H54 (cell line): ENCODE measurements at regions not wholly inside any gene's neighbourhood (a gene's known extent, or its start where the extent isn't known, plus 50 kb on each side); places are given as distances from the start of the nearest gene placed in this dataset.

Experiments used
- DNase-seq: peaks from one replicate; pipeline ENCODE4 v3.0.0; 2011; ENCODE audit warnings: low spot score, mixed read lengths; ENCODE audit not compliant: insufficient read length
- FAIRE-seq: peaks from 3 replicates; lab custom pipeline; 2011; peaks lifted over from hg19 to GRCh38; lab: Jason Lieb, UNC
- POLR2A ChIP-seq: IDR thresholded peaks from 2 replicates; pipeline ENCODE4 v1.6.1; 2011; ENCODE audit warnings: low read depth, mild to moderate bottlenecking, low read length

DNA sequence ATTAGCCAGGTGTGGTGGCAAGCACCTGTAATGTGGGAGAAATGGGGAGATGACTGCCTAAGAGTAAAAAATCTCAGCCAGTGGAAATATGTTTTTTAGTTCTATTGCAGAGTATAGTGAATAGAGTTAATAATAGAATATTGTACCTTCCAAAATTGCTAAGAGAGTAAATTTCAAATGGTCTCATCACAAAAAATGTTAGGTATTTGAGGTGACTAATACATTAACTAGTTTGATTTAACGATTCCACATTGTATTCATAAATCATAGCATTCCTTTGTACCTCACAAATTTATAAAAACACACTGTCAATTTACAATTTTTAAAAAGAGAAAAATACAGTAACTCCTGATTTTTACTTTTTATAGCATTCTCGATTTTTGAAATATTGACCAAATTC is 681.5 kb upstream of the EPHA5 start:
- DNase-seq (no peak), FAIRE-seq (no peak)
- TF ChIP-seq POLR2A: no peak

DNA sequence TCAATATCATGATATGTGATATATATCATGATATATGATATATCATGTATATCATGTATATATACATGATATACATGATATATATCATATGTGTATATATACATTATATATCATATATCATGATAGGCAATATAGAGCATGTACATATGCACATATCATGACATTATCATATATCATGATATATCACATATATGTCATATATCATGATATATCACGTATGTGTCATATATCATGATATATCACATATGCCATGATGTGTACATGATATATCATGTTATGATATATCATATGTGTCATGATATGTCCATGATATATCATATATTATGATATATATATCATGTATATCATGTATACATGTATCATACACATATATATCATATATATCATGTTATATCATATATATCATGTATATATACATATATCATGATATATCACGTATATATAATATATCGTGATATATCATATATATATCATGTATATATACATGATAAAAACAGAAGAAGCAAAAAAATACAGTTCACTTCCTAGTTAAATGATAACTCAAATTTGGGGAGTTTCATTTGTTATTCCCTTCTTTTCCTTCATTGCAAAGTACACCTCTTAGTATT is 670.1 kb upstream of the EPHA5 start:
- TF ChIP-seq POLR2A: no peak
- no peak for FAIRE-seq
- no peak for DNase-seq

DNA sequence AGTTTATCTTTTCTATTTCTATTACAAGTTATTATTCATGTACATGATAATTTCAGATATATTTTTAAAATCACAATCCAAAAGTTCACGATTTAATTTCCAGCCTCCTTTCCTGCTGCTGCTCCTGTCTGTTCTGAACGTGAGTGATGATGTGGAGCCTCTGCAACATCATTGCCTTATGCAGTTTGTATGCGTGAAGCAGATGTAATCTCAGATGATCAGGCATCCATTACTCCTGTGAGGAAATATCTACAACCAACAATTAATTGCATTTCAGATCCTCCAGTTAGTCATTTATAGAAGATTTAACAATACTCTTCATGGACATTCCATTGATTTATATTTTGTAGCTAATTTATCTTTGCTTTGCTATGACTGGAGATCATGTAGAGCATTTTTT is 668.7 kb upstream of the EPHA5 start:
- no peak for TF ChIP-seq POLR2A
- no peak for FAIRE-seq

DNA sequence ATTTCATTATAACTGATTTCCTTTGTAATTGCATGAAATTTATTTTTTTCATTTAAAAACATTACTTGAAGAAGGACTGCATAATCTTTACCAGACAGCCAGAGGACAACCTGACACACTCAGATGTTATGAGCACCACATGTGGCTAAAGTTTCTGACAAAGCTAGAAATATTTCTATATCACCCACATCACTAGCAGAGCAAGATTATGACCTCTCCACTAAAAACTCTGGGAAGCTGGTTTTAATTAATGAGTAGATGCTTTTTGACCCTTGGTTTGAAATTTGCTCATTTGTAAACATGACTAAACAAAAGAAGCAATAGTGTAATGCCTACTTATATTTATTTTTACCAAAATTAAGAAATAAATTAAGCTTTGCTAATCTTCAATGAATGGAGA is 661.5 kb upstream of the EPHA5 start:
- DNase-seq (no peak), FAIRE-seq (no peak)
- no peak for TF ChIP-seq POLR2A

More for the DNA sequence above, 668.7 kb upstream of the EPHA5 start:
- DNase-seq: no peak

DNA sequence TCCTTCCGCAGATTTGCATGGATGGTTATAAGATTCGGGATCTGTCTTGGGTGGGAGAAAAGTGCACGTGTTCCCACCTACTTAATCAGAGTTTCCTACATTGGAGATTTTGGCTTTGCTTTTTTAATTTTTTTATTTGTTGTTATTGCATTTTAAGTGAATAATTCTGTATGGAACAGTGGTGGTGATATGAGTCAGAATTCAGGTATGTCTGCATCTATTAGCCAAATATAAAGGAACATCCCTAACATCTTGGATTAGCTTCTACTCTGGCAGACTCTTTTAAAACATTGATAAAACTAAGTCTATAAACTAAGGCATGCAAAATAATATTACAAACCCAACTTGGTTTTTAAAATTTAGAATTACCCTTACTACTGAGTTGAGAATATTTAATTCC is 659.8 kb upstream of the EPHA5 start:
- no peak for DNase-seq
- no peak for TF ChIP-seq POLR2A
- no peak for FAIRE-seq

DNA sequence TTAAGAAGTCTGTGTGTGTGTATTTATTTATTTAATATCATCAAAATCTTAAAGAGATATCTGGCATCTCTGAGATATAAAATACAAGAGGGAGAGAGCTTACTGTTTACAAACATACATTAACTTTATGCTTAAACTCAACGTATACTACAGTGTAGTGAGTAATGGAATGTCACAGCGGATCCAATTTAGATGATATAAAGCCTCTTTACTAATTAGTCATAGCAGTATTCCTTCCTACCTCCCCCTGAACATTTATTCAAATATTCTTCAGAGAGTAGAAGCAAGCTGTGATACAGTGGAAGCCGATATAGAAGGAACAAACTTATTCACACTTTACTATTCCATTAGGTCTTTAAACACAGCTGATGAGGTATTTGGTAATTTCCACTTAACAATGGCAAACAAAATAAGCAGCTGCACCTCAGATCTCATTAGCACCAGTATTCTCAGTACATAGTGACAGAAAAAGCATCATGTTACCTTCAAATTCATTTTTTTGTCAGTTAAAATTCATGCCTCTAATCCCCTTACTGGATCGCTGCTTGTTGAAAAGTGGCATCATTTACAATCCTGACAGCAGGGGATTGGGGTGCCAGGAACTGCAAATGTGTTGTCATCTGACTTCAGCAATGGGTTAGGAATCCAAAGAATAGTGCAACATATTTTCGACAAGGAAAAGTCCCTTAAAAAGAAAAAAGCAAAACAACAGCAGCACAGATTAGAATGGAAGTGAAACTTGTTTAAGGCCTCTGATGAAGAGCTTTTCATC is 658.7 kb upstream of the EPHA5 start:
- no peak for TF ChIP-seq POLR2A
- DNase-seq: no peak
- FAIRE-seq: no peak

DNA sequence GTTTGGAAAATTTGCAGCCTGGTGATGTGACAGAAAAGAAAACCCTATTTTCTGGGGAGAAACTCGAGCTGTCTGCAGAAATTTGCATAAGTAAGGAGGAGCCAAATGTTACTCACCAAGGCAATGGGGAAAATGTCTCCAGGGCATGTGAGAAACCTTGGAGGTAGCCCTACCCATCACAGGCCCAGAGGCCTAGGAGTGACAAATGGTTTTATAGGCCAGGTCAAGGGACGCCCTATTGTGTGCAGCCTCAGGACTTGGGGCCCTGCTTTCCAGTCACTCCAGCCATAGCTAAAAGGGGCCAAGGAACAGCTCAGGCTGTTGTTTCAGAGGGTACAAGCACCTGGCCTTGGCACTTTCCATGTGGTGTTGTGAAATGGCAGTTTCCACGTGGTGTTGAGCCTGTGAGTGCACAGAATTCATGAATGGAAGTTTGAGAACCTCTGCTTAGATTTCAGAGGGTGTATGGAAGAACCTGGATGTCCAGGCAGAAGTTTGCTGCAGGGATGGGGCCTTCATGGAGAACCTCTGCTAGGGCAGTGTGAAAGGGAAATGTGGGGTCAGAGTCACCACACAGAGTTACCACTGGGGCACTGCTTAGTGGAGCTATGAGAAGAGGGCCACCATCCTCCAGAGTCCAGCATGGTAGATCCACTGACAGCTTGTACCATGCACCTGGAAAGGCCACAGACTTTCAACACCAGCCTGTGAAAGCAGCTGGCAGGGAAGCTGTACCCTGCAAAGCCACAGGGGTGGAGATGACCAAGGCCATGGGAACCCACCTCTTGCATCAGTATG is 637.6 kb upstream of the EPHA5 start:
- no peak for TF ChIP-seq POLR2A
- DNase-seq (no peak), FAIRE-seq (no peak)

DNA sequence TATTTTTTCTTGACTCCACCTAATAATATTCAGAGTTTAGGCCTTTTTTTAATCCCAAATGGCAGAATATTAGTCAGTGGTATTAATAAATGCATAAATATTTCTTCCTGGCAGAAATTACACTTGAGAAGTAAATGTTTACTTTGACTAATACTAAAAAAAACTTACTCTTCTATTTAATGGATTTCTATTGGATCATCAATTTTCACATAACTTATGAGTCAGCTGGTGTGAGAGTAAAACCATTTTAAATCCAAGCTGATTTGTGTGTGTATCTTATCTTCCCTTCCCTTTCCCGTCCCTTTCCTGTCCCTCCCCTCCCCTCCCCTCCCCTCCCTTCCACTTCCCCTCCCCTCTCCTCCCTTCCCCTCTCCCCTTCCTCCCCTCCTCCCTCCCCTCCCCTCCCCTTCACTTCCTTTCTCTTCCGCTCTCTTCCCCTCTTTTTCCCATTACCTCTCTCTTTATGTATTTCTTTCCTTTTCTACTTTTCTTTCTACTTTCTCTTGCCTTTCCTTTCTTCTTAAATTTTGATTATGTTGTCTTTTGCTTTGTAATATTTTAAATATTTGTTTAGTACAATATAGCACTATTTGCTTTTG is 630.1 kb upstream of the EPHA5 start:
- no peak for TF ChIP-seq POLR2A
- no peak for FAIRE-seq
- DNase-seq: no peak

DNA sequence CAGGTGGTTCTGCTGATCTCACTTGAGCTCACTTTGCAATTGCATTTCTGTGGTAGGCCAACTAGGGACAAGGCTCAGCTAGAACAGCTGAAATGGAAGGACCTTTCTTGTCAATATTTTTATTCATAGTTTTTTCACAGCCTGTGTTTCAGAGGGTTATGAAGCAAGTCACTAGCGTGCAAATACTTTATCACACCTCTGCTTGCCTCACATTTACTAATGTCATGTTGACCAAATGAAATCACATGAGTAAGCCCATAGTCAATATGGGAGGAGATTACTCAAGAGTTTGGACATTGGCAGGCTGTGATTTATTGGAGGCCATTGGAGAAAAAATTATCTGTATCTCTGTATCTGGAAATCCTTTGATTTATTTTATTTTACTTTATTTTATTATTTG is 628.3 kb upstream of the EPHA5 start:
- DNase-seq (no peak), FAIRE-seq (no peak)
- no peak for TF ChIP-seq POLR2A

DNA sequence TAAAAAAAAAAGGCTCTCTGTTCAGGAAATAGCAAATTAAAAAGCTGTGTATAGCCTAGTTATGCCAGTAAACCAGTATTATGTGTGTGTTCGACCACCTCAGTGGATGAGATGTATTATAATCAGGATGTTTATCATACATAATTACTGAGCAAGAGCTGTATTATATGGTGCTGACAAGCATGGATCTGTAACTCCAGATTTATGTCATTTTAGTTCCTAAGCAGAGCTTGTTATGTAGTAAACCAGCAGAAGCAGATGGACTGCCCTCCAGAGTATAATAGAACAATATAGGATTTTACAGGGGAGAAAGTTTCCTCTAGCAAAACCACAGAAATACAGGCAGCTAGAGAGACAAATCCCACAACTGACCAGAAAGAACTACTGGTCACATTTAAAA is 627.4 kb upstream of the EPHA5 start:
- TF ChIP-seq POLR2A: no peak
- FAIRE-seq (no peak), DNase-seq (no peak)

DNA sequence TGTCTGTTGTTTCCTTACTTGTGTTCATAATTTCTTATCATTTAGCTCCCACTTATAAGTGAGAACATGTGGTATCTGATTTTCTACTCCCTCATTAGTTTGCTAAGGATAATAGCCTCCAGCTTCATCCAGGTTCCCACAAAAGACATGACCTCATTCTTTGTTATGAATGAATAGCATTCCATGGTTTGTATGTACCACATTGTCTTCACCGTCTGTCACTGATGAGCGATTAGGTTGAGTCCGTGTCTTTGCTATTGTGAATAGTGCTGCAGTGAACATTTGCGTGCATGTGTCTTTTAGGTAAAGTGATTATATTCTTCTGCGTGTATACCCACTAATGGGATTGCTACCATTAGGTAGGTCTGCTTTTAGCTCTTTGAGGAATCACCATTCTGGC is 624.3 kb upstream of the EPHA5 start:
- TF ChIP-seq POLR2A: no peak
- no peak for DNase-seq
- no peak for FAIRE-seq

DNA sequence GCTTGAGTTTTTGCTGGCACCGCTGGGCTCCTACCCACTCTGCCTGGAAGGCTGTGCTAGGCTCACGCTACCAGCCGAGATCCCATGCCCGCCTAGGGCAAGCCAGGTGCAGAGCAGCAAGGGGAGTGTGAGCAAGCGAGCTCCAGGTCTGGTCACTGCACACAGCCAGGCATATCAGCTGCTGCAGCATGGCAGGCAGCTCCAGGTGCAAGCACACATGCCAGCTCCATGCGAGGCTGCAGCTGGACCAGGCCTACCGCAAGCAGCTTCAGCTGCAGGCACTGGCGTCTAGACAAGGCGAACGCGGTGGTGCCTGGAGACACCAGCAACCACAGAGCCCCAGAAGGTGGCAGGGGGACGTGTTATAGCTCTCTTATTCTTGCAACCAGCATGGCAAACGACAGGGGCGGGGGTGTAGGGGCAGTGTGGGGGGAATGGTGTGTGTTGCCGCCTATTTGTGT is 614.7 kb upstream of the EPHA5 start:
- TF ChIP-seq POLR2A: no peak
- FAIRE-seq (no peak), DNase-seq (no peak)

DNA sequence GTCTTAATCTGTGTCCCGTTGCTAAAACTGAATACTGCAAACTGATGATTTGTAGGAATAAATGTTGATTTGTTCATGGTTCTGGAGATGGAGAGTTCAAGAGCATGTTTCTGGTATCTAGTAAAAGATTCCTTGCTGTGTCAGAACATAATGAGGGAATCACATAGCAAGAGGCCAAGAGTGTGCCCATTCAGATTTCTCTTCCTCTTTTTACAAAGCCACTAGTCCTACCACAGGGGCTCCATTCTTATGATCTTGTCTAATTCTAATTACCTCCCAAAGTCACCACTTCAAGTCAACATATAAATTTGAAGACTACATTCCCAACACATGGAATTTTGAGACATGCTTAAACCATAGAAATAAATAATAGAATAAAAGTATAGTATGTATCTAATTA is 608.8 kb upstream of the EPHA5 start:
- FAIRE-seq (no peak), DNase-seq (no peak)
- no peak for TF ChIP-seq POLR2A

DNA sequence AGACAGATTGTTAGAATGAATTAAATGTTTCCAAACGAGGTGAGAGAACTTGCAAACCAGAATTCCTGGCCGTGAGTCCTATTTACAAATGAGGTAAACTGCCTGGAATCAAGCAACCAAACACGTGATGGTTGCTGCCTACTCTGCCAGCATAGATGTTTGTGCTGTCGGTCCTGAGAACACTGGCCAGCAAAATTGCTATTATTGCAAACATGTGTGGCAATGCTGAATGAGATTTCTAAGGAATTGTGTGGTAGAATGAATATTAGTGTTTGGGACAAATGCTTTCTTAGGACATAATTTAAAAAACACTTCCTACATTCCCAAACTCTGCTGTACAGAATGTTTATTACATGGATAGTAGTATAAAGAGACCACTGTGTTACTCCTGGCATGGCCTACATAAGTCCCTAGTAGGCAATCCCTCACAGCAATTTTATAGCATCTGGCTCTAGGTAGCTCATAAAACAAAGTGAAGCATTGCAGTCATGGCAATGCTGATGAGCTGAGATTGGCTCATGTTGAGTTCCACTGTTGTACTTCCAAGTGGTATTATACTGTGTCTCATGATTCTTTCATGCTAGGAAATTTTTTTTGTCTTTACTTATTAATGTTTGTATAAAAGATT is 605.2 kb upstream of the EPHA5 start:
- DNase-seq (no peak), FAIRE-seq (no peak)
- TF ChIP-seq POLR2A: no peak
